ENCODE measurements at regions not wholly inside any gene's neighbourhood (a gene's known extent, or its start where the extent isn't known, plus 50 kb on each side); places are given as distances from the start of the nearest gene placed in this dataset.

DNA sequence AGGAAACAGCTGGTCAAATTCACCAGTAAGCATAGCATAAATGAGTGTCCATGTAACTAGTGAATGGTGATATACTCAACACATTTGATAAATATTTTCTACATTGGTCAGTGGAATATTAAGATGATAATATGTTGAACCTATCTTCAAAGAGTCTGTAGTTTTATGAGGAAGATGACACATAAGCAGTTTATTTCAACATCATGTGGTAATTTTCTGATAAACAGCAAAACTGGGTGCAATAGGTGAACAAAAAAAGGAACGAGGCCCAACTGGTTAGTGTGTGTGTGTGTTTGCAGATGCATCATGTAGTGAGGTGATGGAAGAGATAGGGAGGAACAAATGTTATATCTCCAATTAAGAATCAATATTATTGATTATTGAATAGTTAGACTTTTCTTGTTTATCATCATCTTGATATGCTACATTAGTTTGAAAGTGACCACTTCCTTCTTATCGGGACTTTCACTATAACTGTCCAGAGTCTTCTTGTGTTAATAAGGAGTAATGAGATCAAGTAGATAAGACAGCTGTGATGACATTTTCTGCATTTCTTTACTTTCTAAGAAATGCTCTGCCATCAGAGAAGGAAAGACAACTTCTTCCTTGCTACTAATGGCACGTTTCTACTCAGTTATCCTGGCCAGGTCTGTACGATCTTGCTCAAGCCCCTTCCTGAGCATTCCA is 270.7 kb downstream of the ETS1 start:
- H3K9me3 ChIP-seq (ENCODE audit: control insufficient read depth, insufficient read depth, low read length) = peaks cover 5% of the 10 kb centered on the region
- H3K9ac ChIP-seq (ENCODE audit: low read depth, low read length) = no peak overlapping the region
- H3K18ac ChIP-seq (ENCODE audit: low read depth, low read length) = no peak overlapping the region
- H4K5ac ChIP-seq (ENCODE audit: low read depth, low read length) = no peak overlapping the region
- intact Hi-C loops (cut with micrococcal nuclease) (no loop called here), dilution Hi-C loops (cut with HindIII; ENCODE audit: low sequenced_read_pairs, unreplicated experiment) (no loop called here), in situ Hi-C loops (cut with MboI; ENCODE audit: low sequenced_read_pairs) (no loop called here)
- H3K56ac ChIP-seq (ENCODE audit: extremely low read depth, insufficient read depth, low read length) = no peak overlapping the region
- H3K4me1 ChIP-seq (ENCODE audit: control insufficient read depth, insufficient read depth, low read length) = no peaks in the 10 kb centered on the region
- H3K14ac ChIP-seq (replicated peaks; ENCODE audit: low read depth, low read length) = no peak overlapping the region
- TF ChIP-seq SMC3 (IDR thresholded peaks at IDR 0.05; ENCODE audit: low read depth, low read length) (no peak), CHD1 (IDR thresholded peaks at IDR 0.05; ENCODE audit: low read depth, low read length) (no peak), POLR2A (IDR thresholded peaks at IDR 0.05; ENCODE audit: low read depth, low read length) (no peak), RFX5 (IDR thresholded peaks at IDR 0.05; ENCODE audit: low read depth, low read length) (no peak), FOS (IDR thresholded peaks at IDR 0.05; ENCODE audit: low read depth, low read length) (no peak), MXI1 (IDR thresholded peaks at IDR 0.05; ENCODE audit: borderline replicate concordance, low read depth, low read length) (no peak), RAD21 (IDR thresholded peaks at IDR 0.05; ENCODE audit: low read length) (no peak), USF2 (IDR thresholded peaks at IDR 0.05; ENCODE audit: low read depth, low read length) (no peak), MAZ (IDR thresholded peaks at IDR 0.05; ENCODE audit: borderline replicate concordance, low read depth, low read length) (no peak)
- no peak for ATAC-seq (ENCODE audit: low read depth)
- no peaks in the 10 kb centered on the region for H4K20me1 ChIP-seq (ENCODE audit: insufficient read depth, low read length)
- no peaks in the 10 kb centered on the region for H3K9me1 ChIP-seq (ENCODE audit: insufficient read depth, low read length)
- H3K4me3 ChIP-seq (ENCODE audit: insufficient read depth, low read depth, low read length) = no peak overlapping the region
- no peaks in the 10 kb centered on the region for H3K79me1 ChIP-seq (ENCODE audit: low read depth in 1 of 2, low read length in 2 of 2)
- H2BK20ac ChIP-seq (ENCODE audit: low read depth, low read length) = no peak overlapping the region
- no peak overlapping the region for H2AK5ac ChIP-seq (ENCODE audit: low read depth, low read length)
- no peak overlapping the region for H2BK15ac ChIP-seq (ENCODE audit: low read depth, low read length)
- no peak overlapping the region for H4K91ac ChIP-seq (ENCODE audit: insufficient read depth, low read depth, low read length)
- H3K27me3 ChIP-seq (ENCODE audit: control insufficient read depth, insufficient read depth, low read length) = no peaks in the 10 kb centered on the region
- no peak overlapping the region for H4K8ac ChIP-seq (ENCODE audit: low read depth in 2 of 2, low read length in 2 of 2)
- H3K36me3 ChIP-seq (ENCODE audit: control insufficient read depth, insufficient read depth, low read length) = no peaks in the 10 kb centered on the region
- no peak overlapping the region for H3K23ac ChIP-seq (ENCODE audit: low read depth, low read length)
- no peak overlapping the region for H3K4ac ChIP-seq (ENCODE audit: low read depth, low read length)
- H2BK5ac ChIP-seq (ENCODE audit: low read depth, low read length, poor library complexity, severe bottlenecking) = no peak overlapping the region
- H2BK120ac ChIP-seq (ENCODE audit: low read depth, low read length) = no peak overlapping the region
- no CpG with 5 or more reads among the region's 4 CpGs for WGBS, 2 experiments (ENCODE audit: extremely low coverage in 2 of 2, insufficient read length in 1 of 2)
- no peak overlapping the region for H3K27ac ChIP-seq (ENCODE audit: insufficient read depth, low read length)
- H2AFZ ChIP-seq (replicated peaks; ENCODE audit: low read length, poor library complexity) = no peak overlapping the region
- no peak overlapping the region for H3K4me2 ChIP-seq (ENCODE audit: low read depth, low read length)
- no peak overlapping the region for H2AK9ac ChIP-seq (replicated peaks; ENCODE audit: low read depth, low read length, poor library complexity)
- no TSS peak for BruUV-seq (replicated peaks)
- no peak for DNase-seq
- CTCF ChIA-PET = interaction anchor here (0.5 kb wide), 1 partner anchor 1833 kb away, joined by 3 read pairs; no protein-coding TSS in a partner anchor
- POLR2A ChIA-PET (ENCODE audit: unreplicated experiment) = no interaction called here
